Vagina (tissue), 2 donors: ENCODE measurements at regions not wholly inside any gene's neighbourhood (a gene's known extent, or its start where the extent isn't known, plus 50 kb on each side); places are given as distances from the start of the nearest gene placed in this dataset.

Source experiments
- POLR2AphosphoS5 ChIP-seq, 2 donors: sonication (generic); formaldehyde crosslinking; IDR thresholded peaks; one replicate each; pipeline ENCODE4 v1.9.0; 2017; ENCODE audit warnings: antibody characterized with exemption in 2 of 2, mild to moderate bottlenecking in 2 of 2, low read depth in 1 of 2; ENCODE audit not compliant: insufficient read depth in 1 of 2
- TF ChIP-seq, protein P1 (sequence below), 3 experiments: fragments of 450-650 bp in 2 of 3; fragments of 200-600 bp in 1 of 3; sonication (generic) in 1 of 3; IDR thresholded peaks; one replicate each; pipeline ENCODE4 v1.5.1; 2017 to 2019; ENCODE audit warnings: antibody characterized with exemption in 3 of 3, mild to moderate bottlenecking in 2 of 3, moderate library complexity in 2 of 3

- TF ChIP-seq, protein P1, sequence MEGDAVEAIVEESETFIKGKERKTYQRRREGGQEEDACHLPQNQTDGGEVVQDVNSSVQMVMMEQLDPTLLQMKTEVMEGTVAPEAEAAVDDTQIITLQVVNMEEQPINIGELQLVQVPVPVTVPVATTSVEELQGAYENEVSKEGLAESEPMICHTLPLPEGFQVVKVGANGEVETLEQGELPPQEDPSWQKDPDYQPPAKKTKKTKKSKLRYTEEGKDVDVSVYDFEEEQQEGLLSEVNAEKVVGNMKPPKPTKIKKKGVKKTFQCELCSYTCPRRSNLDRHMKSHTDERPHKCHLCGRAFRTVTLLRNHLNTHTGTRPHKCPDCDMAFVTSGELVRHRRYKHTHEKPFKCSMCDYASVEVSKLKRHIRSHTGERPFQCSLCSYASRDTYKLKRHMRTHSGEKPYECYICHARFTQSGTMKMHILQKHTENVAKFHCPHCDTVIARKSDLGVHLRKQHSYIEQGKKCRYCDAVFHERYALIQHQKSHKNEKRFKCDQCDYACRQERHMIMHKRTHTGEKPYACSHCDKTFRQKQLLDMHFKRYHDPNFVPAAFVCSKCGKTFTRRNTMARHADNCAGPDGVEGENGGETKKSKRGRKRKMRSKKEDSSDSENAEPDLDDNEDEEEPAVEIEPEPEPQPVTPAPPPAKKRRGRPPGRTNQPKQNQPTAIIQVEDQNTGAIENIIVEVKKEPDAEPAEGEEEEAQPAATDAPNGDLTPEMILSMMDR (IDR thresholded peaks at IDR 0.05), result no peak
- TF ChIP-seq POLR2AphosphoS5 (IDR thresholded peaks at IDR 0.05; ENCODE audit: insufficient read depth in 1 of 2, low read depth in 1 of 2), result no peak
Measured at GRCh38 chr9:78663369-78663768, 366.4 kb downstream of the PSAT1 start.
